HepG2 (cell line): ENCODE measurements at regions not wholly inside any gene's neighbourhood (a gene's known extent, or its start where the extent isn't known, plus 50 kb on each side); places are given as distances from the start of the nearest gene placed in this dataset.

Source experiments
- ATAC-seq: fragments of 200-7000 bp; cut with Tn5 transposase; 3 replicates; pipeline ENCODE4 v1.9.1; 2020; ENCODE audit warnings: mild to moderate bottlenecking, moderate library complexity
- BruUV-seq: library from RNA; stranded (reverse); fragments of 400-500 nt; replicated peaks from 2 replicates; lab custom pipeline; 2021; lab: Mats Ljungman, UMichigan
- CTCF ChIA-PET: fragments of 300-600 bp; formaldehyde crosslinking; extraction: SDS; loops from one replicate; lab custom pipeline; 2021; ENCODE audit warnings: low total read pairs, inconsistent platforms, low intra/inter-chr PET ratio; lab: Yijun Ruan, JAX
- POLR2A ChIA-PET: fragments of 350-600 bp; sonication (Branson Sonifier 250); formaldehyde crosslinking; loops from one replicate; lab custom pipeline; 2020; ENCODE audit warnings: antibody characterized with exemption, inconsistent platforms; lab: Yijun Ruan, JAX
- DNase-seq: peaks from one replicate; pipeline ENCODE4 v3.0.0-alpha.2; 2015; ENCODE audit warnings: low spot score
- FAIRE-seq: peaks from 3 replicates; lab custom pipeline; 2011; peaks lifted over from hg19 to GRCh38; lab: Jason Lieb, UNC
- H2AFZ ChIP-seq: one replicate; pipeline ENCODE4 v1.6.1; 2011; ENCODE audit warnings: low read length, inconsistent platforms
- H3K27ac ChIP-seq: fragments of 300-600 bp; 3 replicates; pipeline ENCODE4 v1.8.0; 2011; ENCODE audit warnings: mixed run types, mild to moderate bottlenecking, mixed read lengths, low read length, inconsistent platforms; ENCODE audit not compliant: insufficient read depth; ENCODE audit errors: extremely low read length
- H3K27me3 ChIP-seq, 2 experiments: fragments of 200-600 bp in 1 of 2; 2 replicates in 1 of 2; 3 replicates in 1 of 2; pipeline versions ENCODE4 v1.6.0 to v1.8.0; 2011; ENCODE audit warnings: low read length in 2 of 2, mild to moderate bottlenecking in 2 of 2, moderate library complexity in 2 of 2, inconsistent platforms in 1 of 2; ENCODE audit not compliant: insufficient read depth in 2 of 2, control insufficient read depth in 1 of 2
- H3K36me3 ChIP-seq, 2 experiments: fragments of 200-600 bp in 1 of 2; replicated peaks in 1 of 2; 2 replicates in 1 of 2; 3 replicates in 1 of 2; pipeline versions ENCODE4 v1.5.1 to v1.8.0; 2011; ENCODE audit warnings: low read length in 2 of 2, inconsistent platforms in 1 of 2; ENCODE audit not compliant: insufficient read depth in 2 of 2, control insufficient read depth in 1 of 2
- H3K4me1 ChIP-seq: 2 replicates; pipeline ENCODE4 v1.5.1; 2012; ENCODE audit warnings: low read length, inconsistent platforms; ENCODE audit not compliant: insufficient read depth
- H3K4me2 ChIP-seq: 2 replicates; pipeline ENCODE4 v1.6.0; 2011; ENCODE audit warnings: low read depth, low read length, inconsistent platforms
- H3K4me3 ChIP-seq, 3 experiments: fragments of 200-600 bp in 1 of 3; sonication (generic), shearing (Covaris generic) in 1 of 3; replicated peaks in 1 of 3; 2 replicates each; pipeline ENCODE4 v1.5.1; 2011 to 2016; ENCODE audit warnings: low read length in 3 of 3, inconsistent platforms in 2 of 3, low read depth in 2 of 3, mild to moderate bottlenecking in 2 of 3, control low read depth in 1 of 3, mixed read lengths in 1 of 3; ENCODE audit not compliant: insufficient read depth in 1 of 3
- H3K79me2 ChIP-seq: one replicate; pipeline ENCODE4 v1.6.1; 2011; ENCODE audit warnings: low read length, inconsistent platforms; ENCODE audit not compliant: insufficient read depth
- H3K9ac ChIP-seq: 2 replicates; pipeline ENCODE4 v1.6.0; 2011; ENCODE audit warnings: mild to moderate bottlenecking, low read depth, low read length, inconsistent platforms; ENCODE audit not compliant: insufficient read depth
- H3K9me3 ChIP-seq: 2 replicates; pipeline ENCODE4 v1.5.1; 2012; ENCODE audit warnings: mild to moderate bottlenecking, low read length
- H4K20me1 ChIP-seq: 2 replicates; pipeline ENCODE4 v1.6.0; 2011; ENCODE audit warnings: inconsistent platforms, mild to moderate bottlenecking, low read length, moderate library complexity; ENCODE audit not compliant: insufficient read depth
- CHCHD3 ChIP-seq: sonication (generic); formaldehyde crosslinking; IDR thresholded peaks from 2 replicates; pipeline ENCODE4 v1.8.0; 2022; ENCODE audit warnings: mild to moderate bottlenecking, missing genetic modification reagents, moderate library complexity
- CSRNP2 ChIP-seq: sonication (generic); formaldehyde crosslinking; conservative IDR thresholded peaks from 2 replicates; pipeline ENCODE4 v1.8.0; 2022; ENCODE audit warnings: low read depth, missing genetic modification reagents
- MYNN ChIP-seq: sonication (generic); formaldehyde crosslinking; IDR thresholded peaks from 2 replicates; pipeline ENCODE4 v1.4.0; 2020; ENCODE audit warnings: mild to moderate bottlenecking, low read depth, missing genetic modification reagents
- PHB2 ChIP-seq: fragments of 450-650 bp; IDR thresholded peaks from 2 replicates; pipeline ENCODE4 v1.6.1; 2018; ENCODE audit not compliant: partially characterized antibody
- SCMH1 ChIP-seq: sonication (generic); formaldehyde crosslinking; IDR thresholded peaks from 2 replicates; pipeline ENCODE4 v1.9.0; 2021; ENCODE audit warnings: missing genetic modification reagents, mild to moderate bottlenecking, borderline replicate concordance
- SP1 ChIP-seq, 2 experiments: fragments of 450-650 bp in 1 of 2; sonication (generic) in 1 of 2; formaldehyde crosslinking in 1 of 2; IDR thresholded peaks; 2 replicates each; pipeline versions ENCODE4 v1.4.0 to v1.6.1; 2016 to 2020; ENCODE audit warnings: missing genetic modification reagents in 1 of 2
- STAT5B ChIP-seq: sonication (generic); formaldehyde crosslinking; IDR thresholded peaks from 2 replicates; pipeline ENCODE4 v1.4.0; 2020; ENCODE audit warnings: missing genetic modification reagents
- XBP1 ChIP-seq: sonication (generic); formaldehyde crosslinking; IDR thresholded peaks from 2 replicates; pipeline ENCODE4 v1.5.0; 2020; ENCODE audit warnings: missing genetic modification reagents
- ZBTB39 ChIP-seq: sonication (generic); formaldehyde crosslinking; IDR thresholded peaks from 2 replicates; pipeline ENCODE4 v1.5.0; 2020; ENCODE audit warnings: missing genetic modification reagents
- ZNF563 ChIP-seq: sonication (generic); formaldehyde crosslinking; IDR thresholded peaks from 2 replicates; pipeline ENCODE4 v1.8.0; 2022; ENCODE audit warnings: mild to moderate bottlenecking, moderate library complexity, missing genetic modification reagents
- ZNF703 ChIP-seq: sonication (generic); formaldehyde crosslinking; IDR thresholded peaks from 2 replicates; pipeline ENCODE4 v1.5.1; 2020; ENCODE audit warnings: missing genetic modification reagents, mild to moderate bottlenecking, moderate library complexity, borderline replicate concordance
- ZNF749 ChIP-seq: sonication (generic); formaldehyde crosslinking; IDR thresholded peaks from 2 replicates; pipeline ENCODE4 v1.8.0; 2022; ENCODE audit warnings: mild to moderate bottlenecking, missing genetic modification reagents, moderate library complexity, borderline replicate concordance
- WGBS: methylation state at CpG from one replicate; pipeline ENCODE4 v1.1.6; 2017; ENCODE audit warnings: low lambda C conversion rate; 5-methylcytosine and 5-hydroxymethylcytosine counted together
- in situ Hi-C: cut with HindIII; loops from 2 replicates; pipeline ENCODE4 v1.10.0; 2017; ENCODE audit warnings: low pct_unique_long_range_greater_than_20kb; ENCODE audit not compliant: extremely low pct_ligation_motif_present
- intact Hi-C: fragments of 100-400 bp; cut with micrococcal nuclease; formaldehyde crosslinking; loops from one replicate; pipeline ENCODE4 v1.10.0; 2022; ENCODE audit not compliant: unreplicated experiment
- TF ChIP-seq, protein P1 (sequence below), 2 experiments: fragments of 450-650 bp in 1 of 2; sonication (generic) in 1 of 2; formaldehyde crosslinking in 1 of 2; IDR thresholded peaks; 2 replicates each; pipeline versions ENCODE4 v1.6.1 to v1.8.0; 2016 to 2022; ENCODE audit warnings: antibody characterized with exemption in 1 of 2, mild to moderate bottlenecking in 1 of 2, missing genetic modification reagents in 1 of 2

GRCh38 chr4:114205261-114205660 lies 225.8 kb upstream of the ARSJ start:
- ChIA-PET POLR2A (no interaction called here), CTCF (no interaction called here)
- DNase-seq (no peak), FAIRE-seq (no peak), ATAC-seq (no peak)
- H3K36me3 ChIP-seq, result no peaks in the 10 kb centered on the region
- no peak overlapping the region for H3K4me2 ChIP-seq
- intact Hi-C loops, result no loop called here
- H3K9me3 ChIP-seq, result no peaks in the 10 kb centered on the region
- no peaks in the 10 kb centered on the region for H4K20me1 ChIP-seq
- H3K4me1 ChIP-seq, result no peaks in the 10 kb centered on the region
- no peaks in the 10 kb centered on the region for H3K27me3 ChIP-seq
- in situ Hi-C loops, result no loop called here
- H2AFZ ChIP-seq, result no peak overlapping the region
- BruUV-seq, result no TSS peak
- no peak overlapping the region for H3K9ac ChIP-seq
- H3K79me2 ChIP-seq, result no peaks in the 10 kb centered on the region
- no peak overlapping the region for H3K4me3 ChIP-seq
- no peak overlapping the region for H3K27ac ChIP-seq
- WGBS, result 35% methylated on average over 1 of the region's 1 CpG
- TF ChIP-seq CSRNP2 (no peak), SCMH1 (CRISPR knock-in tag) (no peak), MYNN (CRISPR knock-in tag) (no peak), STAT5B (CRISPR knock-in tag) (no peak), ZBTB39 (CRISPR knock-in tag) (no peak), XBP1 (CRISPR knock-in tag) (no peak), PHB2 (no peak), ZNF563 (CRISPR knock-in tag) (no peak), ZNF703 (CRISPR knock-in tag) (no peak), ZNF749 (CRISPR knock-in tag) (no peak), SP1 (IDR thresholded peaks at IDR 0.05) (no peak), SP1 (CRISPR knock-in tag; IDR thresholded peaks at IDR 0.05) (no peak), CHCHD3 (CRISPR knock-in tag) (no peak)
- TF ChIP-seq, protein P1, sequence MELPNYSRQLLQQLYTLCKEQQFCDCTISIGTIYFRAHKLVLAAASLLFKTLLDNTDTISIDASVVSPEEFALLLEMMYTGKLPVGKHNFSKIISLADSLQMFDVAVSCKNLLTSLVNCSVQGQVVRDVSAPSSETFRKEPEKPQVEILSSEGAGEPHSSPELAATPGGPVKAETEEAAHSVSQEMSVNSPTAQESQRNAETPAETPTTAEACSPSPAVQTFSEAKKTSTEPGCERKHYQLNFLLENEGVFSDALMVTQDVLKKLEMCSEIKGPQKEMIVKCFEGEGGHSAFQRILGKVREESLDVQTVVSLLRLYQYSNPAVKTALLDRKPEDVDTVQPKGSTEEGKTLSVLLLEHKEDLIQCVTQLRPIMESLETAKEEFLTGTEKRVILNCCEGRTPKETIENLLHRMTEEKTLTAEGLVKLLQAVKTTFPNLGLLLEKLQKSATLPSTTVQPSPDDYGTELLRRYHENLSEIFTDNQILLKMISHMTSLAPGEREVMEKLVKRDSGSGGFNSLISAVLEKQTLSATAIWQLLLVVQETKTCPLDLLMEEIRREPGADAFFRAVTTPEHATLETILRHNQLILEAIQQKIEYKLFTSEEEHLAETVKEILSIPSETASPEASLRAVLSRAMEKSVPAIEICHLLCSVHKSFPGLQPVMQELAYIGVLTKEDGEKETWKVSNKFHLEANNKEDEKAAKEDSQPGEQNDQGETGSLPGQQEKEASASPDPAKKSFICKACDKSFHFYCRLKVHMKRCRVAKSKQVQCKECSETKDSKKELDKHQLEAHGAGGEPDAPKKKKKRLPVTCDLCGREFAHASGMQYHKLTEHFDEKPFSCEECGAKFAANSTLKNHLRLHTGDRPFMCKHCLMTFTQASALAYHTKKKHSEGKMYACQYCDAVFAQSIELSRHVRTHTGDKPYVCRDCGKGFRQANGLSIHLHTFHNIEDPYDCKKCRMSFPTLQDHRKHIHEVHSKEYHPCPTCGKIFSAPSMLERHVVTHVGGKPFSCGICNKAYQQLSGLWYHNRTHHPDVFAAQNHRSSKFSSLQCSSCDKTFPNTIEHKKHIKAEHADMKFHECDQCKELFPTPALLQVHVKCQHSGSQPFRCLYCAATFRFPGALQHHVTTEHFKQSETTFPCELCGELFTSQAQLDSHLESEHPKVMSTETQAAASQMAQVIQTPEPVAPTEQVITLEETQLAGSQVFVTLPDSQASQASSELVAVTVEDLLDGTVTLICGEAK (IDR thresholded peaks at IDR 0.05), result no peak
- TF ChIP-seq, protein P1 (CRISPR knock-in tag; IDR thresholded peaks at IDR 0.05), result no peak
